GM12864 (cell line): ENCODE measurements at regions not wholly inside any gene's neighbourhood (a gene's known extent, or its start where the extent isn't known, plus 50 kb on each side); places are given as distances from the start of the nearest gene placed in this dataset.

Source experiments
- DNase-seq: peaks from one replicate; pipeline ENCODE4 v3.0.0-alpha.2; 2011; ENCODE audit warnings: low read depth
- H3K4me3 ChIP-seq: 2 replicates; pipeline ENCODE4 v1.5.1; 2011; ENCODE audit warnings: mild to moderate bottlenecking, low read depth, low read length, control low read depth
- CTCF ChIP-seq: IDR thresholded peaks from 2 replicates; pipeline ENCODE4 v1.5.1; 2011; ENCODE audit warnings: low read depth, mild to moderate bottlenecking, moderate library complexity, low read length, control low read depth, inconsistent platforms; ENCODE audit errors: missing control alignments

DNA sequence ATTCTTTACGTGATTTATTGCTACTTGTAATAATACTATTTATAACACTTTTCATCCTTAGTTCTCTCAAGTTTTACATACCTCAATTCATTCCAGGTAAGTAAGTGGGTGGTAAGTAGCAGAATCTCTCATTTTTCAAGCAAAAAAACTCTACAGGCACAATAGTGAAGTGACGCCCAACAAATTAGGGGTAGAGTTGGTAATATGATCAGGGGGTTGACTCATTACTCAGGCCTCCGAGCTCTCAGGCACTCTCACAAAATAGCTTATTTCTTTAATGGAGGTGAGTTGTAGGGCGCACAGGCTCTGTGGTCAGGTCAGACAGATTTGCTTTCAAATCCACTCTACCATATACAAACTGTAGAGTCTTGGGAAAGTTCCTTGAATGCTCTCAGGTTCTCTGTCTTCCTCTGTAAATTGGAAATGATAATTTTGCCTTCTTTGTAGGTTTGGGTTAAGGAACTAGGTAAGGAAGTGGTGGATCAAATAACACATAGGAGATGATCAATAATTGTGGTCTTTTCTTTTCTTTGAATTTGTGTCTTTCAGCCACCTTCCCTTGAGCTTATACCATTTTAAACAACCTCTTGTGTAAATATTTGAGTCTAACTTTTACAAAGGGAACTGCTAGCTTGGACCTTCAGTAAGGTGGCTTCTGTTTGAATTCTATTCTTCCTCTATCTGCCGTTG, 134.9 kb upstream of the LEF1 start:
- TF ChIP-seq CTCF = no peak
- DNase-seq = no peak
- H3K4me3 ChIP-seq = no peak overlapping the region

GRCh38 chr4:108301545-108302251, 133.0 kb upstream of the LEF1 start:
- TF ChIP-seq CTCF = no peak
- DNase-seq = no peak
- no peak overlapping the region for H3K4me3 ChIP-seq

DNA sequence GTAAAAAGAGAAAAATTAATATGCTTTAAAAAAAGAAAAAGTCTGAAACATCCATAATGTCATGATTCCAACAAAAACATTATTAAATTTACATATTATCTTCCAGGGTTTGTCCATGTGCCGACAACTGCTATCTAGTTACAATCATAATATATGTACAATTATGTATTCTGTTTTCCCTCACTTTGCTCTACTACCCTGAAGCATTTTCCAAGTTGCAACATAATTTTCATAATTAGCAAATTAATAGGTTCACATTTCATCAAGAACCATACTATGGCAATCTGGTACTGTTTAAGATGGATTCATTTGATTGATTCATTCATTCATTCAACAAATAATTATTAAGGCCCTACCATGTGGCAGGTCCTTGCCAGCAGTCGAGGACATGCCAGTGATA, 128.9 kb upstream of the LEF1 start:
- no peak for DNase-seq
- no peak for TF ChIP-seq CTCF
- H3K4me3 ChIP-seq = no peak overlapping the region

DNA sequence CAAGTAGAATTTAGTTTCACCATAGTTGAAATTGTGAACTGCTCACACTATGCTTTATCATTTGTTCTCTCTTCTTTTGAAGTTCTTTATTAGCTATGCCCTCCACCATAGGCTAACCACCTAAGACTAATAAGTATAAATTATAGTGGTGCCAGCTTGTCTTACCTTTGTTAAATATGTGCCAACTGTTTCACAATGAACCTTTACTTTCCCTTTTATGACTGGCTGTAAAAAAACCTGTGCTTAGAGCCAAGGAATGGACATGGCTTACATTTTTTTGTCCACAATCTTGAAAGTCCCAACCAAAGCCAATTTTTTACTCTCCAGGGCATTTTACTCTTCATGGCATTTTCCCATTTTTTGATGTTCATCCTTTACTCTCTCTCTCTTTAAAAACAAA, 123.5 kb upstream of the LEF1 start:
- no peak for DNase-seq
- no peak overlapping the region for H3K4me3 ChIP-seq
- TF ChIP-seq CTCF = no peak

GRCh38 chr4:108291137-108291536, 122.4 kb upstream of the LEF1 start:
- TF ChIP-seq CTCF = no peak
- no peak for DNase-seq
- H3K4me3 ChIP-seq = no peak overlapping the region

DNA sequence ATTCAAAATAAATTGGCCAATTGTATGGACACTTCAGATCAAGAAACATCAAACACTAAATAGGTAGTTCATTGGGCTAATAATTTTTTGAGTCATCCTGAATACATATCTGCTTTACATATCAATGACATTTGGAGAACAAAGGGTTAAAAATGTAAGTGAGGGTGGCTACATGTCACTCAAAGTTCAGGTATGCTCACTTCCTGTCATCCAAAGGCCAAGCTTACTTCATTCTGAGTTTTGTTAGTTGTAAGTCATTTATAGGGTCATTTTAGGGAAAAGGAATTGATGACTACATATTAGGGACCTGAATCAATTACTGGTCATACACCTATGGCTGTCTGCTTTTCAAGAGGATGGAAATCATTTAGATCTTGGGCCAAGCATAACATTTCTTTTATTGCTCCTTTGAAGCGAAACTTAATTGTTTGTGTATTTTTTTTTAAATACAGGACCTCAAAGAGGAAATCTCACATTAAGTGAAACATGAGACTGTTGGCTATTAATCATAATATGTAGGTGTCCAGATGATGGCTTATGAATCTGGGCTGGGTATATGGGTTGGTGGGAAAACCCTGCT, 119.2 kb upstream of the LEF1 start:
- no peak overlapping the region for H3K4me3 ChIP-seq
- DNase-seq = no peak
- TF ChIP-seq CTCF = no peak

GRCh38 chr4:108280072-108280471, 111.3 kb upstream of the LEF1 start:
- no peak for TF ChIP-seq CTCF
- no peak overlapping the region for H3K4me3 ChIP-seq

More at GRCh38 chr4:108280072-108280471, 111.3 kb upstream of the LEF1 start:
- no peak for DNase-seq
